NB4 (cell line): ENCODE measurements at regions not wholly inside any gene's neighbourhood (a gene's known extent, or its start where the extent isn't known, plus 50 kb on each side); places are given as distances from the start of the nearest gene placed in this dataset.

ENCODE experiments used
- DNase-seq: peaks from one replicate; pipeline ENCODE4 v3.0.0; 2010; ENCODE audit warnings: low read depth
- H3K4me3 ChIP-seq: one replicate; pipeline ENCODE4 v1.5.1; 2011; ENCODE audit warnings: mild to moderate bottlenecking, low read depth, low read length, moderate library complexity
- CTCF ChIP-seq: IDR thresholded peaks from one replicate; pipeline ENCODE4 v1.5.1; 2012; ENCODE audit warnings: low read depth, low read length
- MAX ChIP-seq: IDR thresholded peaks from 2 replicates; pipeline ENCODE4 v1.6.1; 2011; ENCODE audit warnings: low read depth, low read length
- MYC ChIP-seq: IDR thresholded peaks from 2 replicates; pipeline ENCODE4 v1.6.1; 2011; ENCODE audit warnings: low read depth, low read length
- POLR2A ChIP-seq: IDR thresholded peaks from 2 replicates; pipeline ENCODE4 v1.6.1; 2011; ENCODE audit warnings: mild to moderate bottlenecking; ENCODE audit not compliant: insufficient read length; ENCODE audit errors: extremely low read depth

GRCh38 chr3:194270627-194271459 lies 80.3 kb downstream of the CPN2 start:
- TF ChIP-seq CTCF = no peak
- TF ChIP-seq POLR2A = no peak
- no peak for TF ChIP-seq MYC
- no peak for TF ChIP-seq MAX
- no peak overlapping the region for H3K4me3 ChIP-seq
- DNase-seq = peak; percentile 21

- peak; percentile 38 for DNase-seq
- H3K4me3 ChIP-seq = no peak overlapping the region
- TF ChIP-seq POLR2A = no peak
- TF ChIP-seq MYC = no peak
- TF ChIP-seq CTCF = no peak
Observed at GRCh38 chr3:194271460-194272035, 79.6 kb downstream of the CPN2 start.

- DNase-seq = no peak
- no peak for TF ChIP-seq CTCF
Observed at GRCh38 chr3:194272221-194272620, 78.9 kb downstream of the CPN2 start.

GRCh38 chr3:194272861-194273742 lies 78.0 kb downstream of the CPN2 start:
- no peak overlapping the region for H3K4me3 ChIP-seq
- no peak for DNase-seq
- TF ChIP-seq CTCF (no peak), MAX (no peak), MYC (no peak), POLR2A (no peak)

More at GRCh38 chr3:194272221-194272620, 78.9 kb downstream of the CPN2 start:
- no peak overlapping the region for H3K4me3 ChIP-seq

GRCh38 chr3:194273743-194274310 lies 77.3 kb downstream of the CPN2 start:
- no peak overlapping the region for H3K4me3 ChIP-seq
- TF ChIP-seq MYC (no peak), POLR2A (no peak)
- DNase-seq = no peak

- peak; percentile 56 for DNase-seq
- TF ChIP-seq MYC (no peak), MAX (no peak), POLR2A (no peak), CTCF (no peak)
- H3K4me3 ChIP-seq = no peak overlapping the region
Observed at GRCh38 chr3:194274424-194275085, 76.6 kb downstream of the CPN2 start.
